OCI-LY7 (cell line): ENCODE measurements at regions not wholly inside any gene's neighbourhood (a gene's known extent, or its start where the extent isn't known, plus 50 kb on each side); places are given as distances from the start of the nearest gene placed in this dataset.

Source experiments
- BruUV-seq: library from RNA; stranded (reverse); fragments of 400-500 nt; replicated peaks from 2 replicates; lab custom pipeline; 2021; lab: Mats Ljungman, UMichigan
- CTCF ChIA-PET: fragments of 300-600 bp; sonication (Branson Sonifier 250); formaldehyde crosslinking; loops from one replicate; lab custom pipeline; 2022; ENCODE audit warnings: antibody characterized with exemption; ENCODE audit not compliant: unreplicated experiment; lab: Charles Lee
- POLR2A ChIA-PET: fragments of 300-600 bp; sonication (Branson Sonifier 250); formaldehyde crosslinking; loops from one replicate; lab custom pipeline; 2022; ENCODE audit warnings: antibody characterized with exemption; lab: Charles Lee
- DNase-seq: peaks from one replicate; pipeline ENCODE4 v3.0.0-alpha.2; 2015; ENCODE audit warnings: low spot score
- H2AFZ ChIP-seq: fragments of 200-600 bp; sonication (generic), shearing (Covaris generic); 2 replicates; pipeline ENCODE4 v1.6.1; 2014; ENCODE audit warnings: mild to moderate bottlenecking, antibody characterized with exemption, low read length, moderate library complexity
- H3K27ac ChIP-seq: fragments of 200-600 bp; sonication (generic); 2 replicates; pipeline ENCODE4 v1.5.1; 2014; ENCODE audit warnings: mixed run types, low read depth, mild to moderate bottlenecking, moderate library complexity, low read length, inconsistent platforms; ENCODE audit not compliant: poor library complexity, severe bottlenecking
- H3K36me3 ChIP-seq: fragments of 200-600 bp; sonication (generic); 2 replicates; pipeline ENCODE4 v1.6.1; 2014; ENCODE audit warnings: mild to moderate bottlenecking, antibody characterized with exemption, low read length, moderate library complexity, mixed read lengths; ENCODE audit not compliant: insufficient read depth
- H3K4me1 ChIP-seq: fragments of 200-600 bp; sonication (generic); 2 replicates; pipeline ENCODE4 v1.5.1; 2014; ENCODE audit warnings: mild to moderate bottlenecking, low read length; ENCODE audit not compliant: insufficient read depth, poor library complexity, severe bottlenecking
- H3K4me2 ChIP-seq: fragments of 200-600 bp; sonication (generic); 2 replicates; pipeline ENCODE4 v1.6.1; 2014; ENCODE audit warnings: mild to moderate bottlenecking, low read length
- H3K4me3 ChIP-seq: fragments of 200-600 bp; sonication (generic); 2 replicates; pipeline ENCODE4 v1.5.1; 2014; ENCODE audit warnings: mild to moderate bottlenecking, low read depth, low read length; ENCODE audit not compliant: poor library complexity, severe bottlenecking
- H3K79me2 ChIP-seq: fragments of 200-600 bp; sonication (generic); 2 replicates; pipeline ENCODE4 v1.6.1; 2016; ENCODE audit warnings: low read depth, mild to moderate bottlenecking, low read length, moderate library complexity, mixed read lengths; ENCODE audit not compliant: insufficient read depth
- H3K9me2 ChIP-seq: fragments of 200-600 bp; sonication (generic); 2 replicates; pipeline ENCODE4 v1.6.1; 2016; ENCODE audit warnings: mild to moderate bottlenecking, low read length, mixed read lengths; ENCODE audit not compliant: insufficient read depth
- H3K9me3 ChIP-seq: fragments of 200-600 bp; sonication (generic); 2 replicates; pipeline ENCODE4 v1.6.1; 2014; ENCODE audit warnings: mild to moderate bottlenecking, mixed run types, low read length, mixed read lengths
- H4K20me1 ChIP-seq: fragments of 200-600 bp; sonication (generic); 2 replicates; pipeline ENCODE4 v1.6.1; 2014; ENCODE audit warnings: mild to moderate bottlenecking, antibody characterized with exemption, low read length, moderate library complexity, mixed read lengths; ENCODE audit not compliant: insufficient read depth
- CTCF ChIP-seq: fragments of 200-600 bp; sonication (generic); conservative IDR thresholded peaks from 2 replicates; pipeline ENCODE4 v1.5.1; 2014; ENCODE audit warnings: mild to moderate bottlenecking, antibody characterized with exemption, low read length, moderate library complexity, mixed read lengths
- EZH2phosphoT487 ChIP-seq: fragments of 200-600 bp; sonication (generic); IDR thresholded peaks from 2 replicates; pipeline ENCODE4 v1.6.1; 2018; ENCODE audit warnings: low read depth, borderline replicate concordance, mild to moderate bottlenecking, mixed run types, antibody characterized with exemption, low read length, moderate library complexity, mixed read lengths
- intact Hi-C: fragments of 100-400 bp; cut with micrococcal nuclease; formaldehyde crosslinking; loops from one replicate; pipeline ENCODE4 v1.10.0; 2022; ENCODE audit not compliant: unreplicated experiment

- Histone ChIP-seq H3K4me2 (no peak overlapping the region), H3K27ac (no peak overlapping the region), H2AFZ (no peak overlapping the region), H3K36me3 (no peaks in the 10 kb centered on the region), H3K4me1 (peaks cover 11% of the 10 kb centered on the region), H3K9me2 (no peaks in the 10 kb centered on the region), H3K79me2 (no peaks in the 10 kb centered on the region), H3K4me3 (no peak overlapping the region), H4K20me1 (no peaks in the 10 kb centered on the region), H3K9me3 (no peaks in the 10 kb centered on the region)
- POLR2A ChIA-PET: interaction anchor here (0.5 kb wide), 1 partner anchor 163 kb away, joined by 3 read pairs; no protein-coding TSS in a partner anchor
- CTCF ChIA-PET: no interaction called here
- intact Hi-C loops: no loop called here
- TF ChIP-seq EZH2phosphoT487: no peak
- no peak for TF ChIP-seq CTCF
- no TSS peak for BruUV-seq
- no peak for DNase-seq
These were observed 104.7 kb downstream of the CEBPB start for GRCh38 chr20:50295345-50295744.

GRCh38 chr20:50295762-50296449 is 105.3 kb downstream of the CEBPB start:
- H3K9me3 ChIP-seq: no peaks in the 10 kb centered on the region
- H3K4me1 ChIP-seq: peaks cover 11% of the 10 kb centered on the region
- DNase-seq: no peak
- POLR2A ChIA-PET: interaction anchor here (0.5 to 1.1 kb wide), 3 partner anchors 21 to 324 kb away, joined by 3 read pairs; no protein-coding TSS in a partner anchor
- CTCF ChIA-PET: no interaction called here
- no peaks in the 10 kb centered on the region for H3K36me3 ChIP-seq
- intact Hi-C loops: no loop called here
- H2AFZ ChIP-seq: no peak overlapping the region
- no peaks in the 10 kb centered on the region for H3K79me2 ChIP-seq
- no peaks in the 10 kb centered on the region for H3K9me2 ChIP-seq
- no peaks in the 10 kb centered on the region for H4K20me1 ChIP-seq
- H3K4me2 ChIP-seq: no peak overlapping the region
- no TSS peak for BruUV-seq
- TF ChIP-seq CTCF (no peak), EZH2phosphoT487 (no peak)
- no peak overlapping the region for H3K27ac ChIP-seq
- H3K4me3 ChIP-seq: no peak overlapping the region
